HepG2 (cell line): ENCODE measurements at regions not wholly inside any gene's neighbourhood (a gene's known extent, or its start where the extent isn't known, plus 50 kb on each side); places are given as distances from the start of the nearest gene placed in this dataset.

Experiments used
- ATAC-seq: fragments of 200-7000 bp; cut with Tn5 transposase; 3 replicates; pipeline ENCODE4 v1.9.1; 2020; ENCODE audit warnings: mild to moderate bottlenecking, moderate library complexity
- BruUV-seq: library from RNA; stranded (reverse); fragments of 400-500 nt; replicated peaks from 2 replicates; lab custom pipeline; 2021; lab: Mats Ljungman, UMichigan
- CTCF ChIA-PET: fragments of 300-600 bp; formaldehyde crosslinking; extraction: SDS; loops from one replicate; lab custom pipeline; 2021; ENCODE audit warnings: low total read pairs, inconsistent platforms, low intra/inter-chr PET ratio; lab: Yijun Ruan, JAX
- POLR2A ChIA-PET: fragments of 350-600 bp; sonication (Branson Sonifier 250); formaldehyde crosslinking; loops from one replicate; lab custom pipeline; 2020; ENCODE audit warnings: antibody characterized with exemption, inconsistent platforms; lab: Yijun Ruan, JAX
- DNase-seq: peaks from one replicate; pipeline ENCODE4 v3.0.0-alpha.2; 2015; ENCODE audit warnings: low spot score
- FAIRE-seq: peaks from 3 replicates; lab custom pipeline; 2011; peaks lifted over from hg19 to GRCh38; lab: Jason Lieb, UNC
- H2AFZ ChIP-seq: one replicate; pipeline ENCODE4 v1.6.1; 2011; ENCODE audit warnings: low read length, inconsistent platforms
- H3K27ac ChIP-seq: fragments of 300-600 bp; 3 replicates; pipeline ENCODE4 v1.8.0; 2011; ENCODE audit warnings: mixed run types, mild to moderate bottlenecking, mixed read lengths, low read length, inconsistent platforms; ENCODE audit not compliant: insufficient read depth; ENCODE audit errors: extremely low read length
- H3K27me3 ChIP-seq, 2 experiments: fragments of 200-600 bp in 1 of 2; 2 replicates in 1 of 2; 3 replicates in 1 of 2; pipeline versions ENCODE4 v1.6.0 to v1.8.0; 2011; ENCODE audit warnings: low read length in 2 of 2, mild to moderate bottlenecking in 2 of 2, moderate library complexity in 2 of 2, inconsistent platforms in 1 of 2; ENCODE audit not compliant: insufficient read depth in 2 of 2, control insufficient read depth in 1 of 2
- H3K36me3 ChIP-seq, 2 experiments: fragments of 200-600 bp in 1 of 2; replicated peaks in 1 of 2; 2 replicates in 1 of 2; 3 replicates in 1 of 2; pipeline versions ENCODE4 v1.5.1 to v1.8.0; 2011; ENCODE audit warnings: low read length in 2 of 2, inconsistent platforms in 1 of 2; ENCODE audit not compliant: insufficient read depth in 2 of 2, control insufficient read depth in 1 of 2
- H3K4me1 ChIP-seq: 2 replicates; pipeline ENCODE4 v1.5.1; 2012; ENCODE audit warnings: low read length, inconsistent platforms; ENCODE audit not compliant: insufficient read depth
- H3K4me2 ChIP-seq: 2 replicates; pipeline ENCODE4 v1.6.0; 2011; ENCODE audit warnings: low read depth, low read length, inconsistent platforms
- H3K4me3 ChIP-seq, 3 experiments: fragments of 200-600 bp in 1 of 3; sonication (generic), shearing (Covaris generic) in 1 of 3; replicated peaks in 1 of 3; 2 replicates each; pipeline ENCODE4 v1.5.1; 2011 to 2016; ENCODE audit warnings: low read length in 3 of 3, inconsistent platforms in 2 of 3, low read depth in 2 of 3, mild to moderate bottlenecking in 2 of 3, control low read depth in 1 of 3, mixed read lengths in 1 of 3; ENCODE audit not compliant: insufficient read depth in 1 of 3
- H3K79me2 ChIP-seq: one replicate; pipeline ENCODE4 v1.6.1; 2011; ENCODE audit warnings: low read length, inconsistent platforms; ENCODE audit not compliant: insufficient read depth
- H3K9ac ChIP-seq: 2 replicates; pipeline ENCODE4 v1.6.0; 2011; ENCODE audit warnings: mild to moderate bottlenecking, low read depth, low read length, inconsistent platforms; ENCODE audit not compliant: insufficient read depth
- H3K9me3 ChIP-seq: 2 replicates; pipeline ENCODE4 v1.5.1; 2012; ENCODE audit warnings: mild to moderate bottlenecking, low read length
- H4K20me1 ChIP-seq: 2 replicates; pipeline ENCODE4 v1.6.0; 2011; ENCODE audit warnings: inconsistent platforms, mild to moderate bottlenecking, low read length, moderate library complexity; ENCODE audit not compliant: insufficient read depth
- ASH2L ChIP-seq: fragments of 300-600, 200-600 bp; sonication (generic); IDR thresholded peaks from 2 replicates; pipeline ENCODE4 v1.7.0; 2017; ENCODE audit warnings: low read depth, mild to moderate bottlenecking, moderate library complexity, mixed read lengths, low read length; ENCODE audit not compliant: insufficient read length
- GLI4 ChIP-seq: sonication (generic); formaldehyde crosslinking; IDR thresholded peaks from 2 replicates; pipeline ENCODE4 v1.5.1; 2020; ENCODE audit warnings: missing genetic modification reagents, mild to moderate bottlenecking, moderate library complexity, borderline replicate concordance
- MIER2 ChIP-seq: IDR thresholded peaks from 2 replicates; pipeline ENCODE4 v1.6.1; 2016; ENCODE audit warnings: missing biosample characterization, missing genetic modification reagents
- THYN1 ChIP-seq: sonication (generic); formaldehyde crosslinking; IDR thresholded peaks from 2 replicates; pipeline ENCODE4 v1.8.1; 2023; ENCODE audit warnings: low read depth, mild to moderate bottlenecking, moderate library complexity, missing genetic modification reagents, borderline replicate concordance
- ZBTB46 ChIP-seq: sonication (generic); formaldehyde crosslinking; IDR thresholded peaks from 2 replicates; pipeline ENCODE4 v1.4.0; 2020; ENCODE audit warnings: mild to moderate bottlenecking, missing genetic modification reagents, borderline replicate concordance
- ZNF788 ChIP-seq: sonication (generic); formaldehyde crosslinking; IDR thresholded peaks from 2 replicates; pipeline ENCODE4 v1.5.0; 2020; ENCODE audit warnings: mild to moderate bottlenecking, missing genetic modification reagents, borderline replicate concordance
- ZSCAN31 ChIP-seq: sonication (generic); formaldehyde crosslinking; IDR thresholded peaks from 2 replicates; pipeline ENCODE4 v1.5.0; 2020; ENCODE audit warnings: low read depth, mild to moderate bottlenecking, missing genetic modification reagents
- WGBS: methylation state at CpG from one replicate; pipeline ENCODE4 v1.1.6; 2017; ENCODE audit warnings: low lambda C conversion rate; 5-methylcytosine and 5-hydroxymethylcytosine counted together
- in situ Hi-C: cut with HindIII; loops from 2 replicates; pipeline ENCODE4 v1.10.0; 2017; ENCODE audit warnings: low pct_unique_long_range_greater_than_20kb; ENCODE audit not compliant: extremely low pct_ligation_motif_present
- intact Hi-C: fragments of 100-400 bp; cut with micrococcal nuclease; formaldehyde crosslinking; loops from one replicate; pipeline ENCODE4 v1.10.0; 2022; ENCODE audit not compliant: unreplicated experiment

- intact Hi-C loops (no loop called here), in situ Hi-C loops (no loop called here)
- Histone ChIP-seq H3K4me2 (no peak overlapping the region), H2AFZ (no peak overlapping the region), H3K36me3 (no peaks in the 10 kb centered on the region), H3K27me3 (no peaks in the 10 kb centered on the region), H3K4me3 (no peak overlapping the region), H3K9ac (no peak overlapping the region), H4K20me1 (no peaks in the 10 kb centered on the region), H3K9me3 (no peaks in the 10 kb centered on the region), H3K27ac (no peak overlapping the region), H3K79me2 (no peaks in the 10 kb centered on the region), H3K4me1 (no peaks in the 10 kb centered on the region)
- ATAC-seq (no peak), DNase-seq (no peak), FAIRE-seq (no peak)
- POLR2A ChIA-PET: no interaction called here
- TF ChIP-seq ASH2L: no peak
- TF ChIP-seq GLI4 (CRISPR knock-in tag): no peak
- TF ChIP-seq ZNF788 (CRISPR knock-in tag): no peak
- no peak for TF ChIP-seq THYN1 (CRISPR knock-in tag)
- TF ChIP-seq MIER2 (CRISPR knock-in tag): no peak
- TF ChIP-seq ZSCAN31 (CRISPR knock-in tag): no peak
- TF ChIP-seq ZBTB46 (CRISPR knock-in tag): no peak
- 0% methylated on average over 1 of the region's 1 CpG for WGBS
- CTCF ChIA-PET: no interaction called here
- no TSS peak for BruUV-seq
Measured at GRCh38 chr4:27191592-27191991, 331.0 kb downstream of the STIM2 start.
